Endothelial cell of umbilical vein (primary cell): ENCODE measurements at regions not wholly inside any gene's neighbourhood (a gene's known extent, or its start where the extent isn't known, plus 50 kb on each side); places are given as distances from the start of the nearest gene placed in this dataset.

ENCODE experiments used
- BruUV-seq: library from RNA; stranded (reverse); fragments of 400-500 nt; replicated peaks from 2 replicates; lab custom pipeline; 2021; lab: Mats Ljungman, UMichigan
- CTCF ChIA-PET: fragments of 300-600, 350-600 bp; sonication (Branson Sonifier 250); formaldehyde crosslinking; loops from one replicate; lab custom pipeline; 2021; ENCODE audit warnings: antibody characterized with exemption, inconsistent platforms; lab: Charles Lee
- POLR2A ChIA-PET: fragments of 300-600, 350-600 bp; sonication (Branson Sonifier 250); formaldehyde crosslinking; loops from one replicate; lab custom pipeline; 2021; ENCODE audit warnings: antibody characterized with exemption, inconsistent platforms; lab: Charles Lee
- DNase-seq: peaks from one replicate; pipeline ENCODE4 v3.0.0-alpha.2; 2011; ENCODE audit warnings: low read depth, low spot score
- FAIRE-seq: peaks from 2 replicates; lab custom pipeline; 2011; peaks lifted over from hg19 to GRCh38; lab: Jason Lieb, UNC
- H2AFZ ChIP-seq: 2 replicates; pipeline ENCODE4 v1.6.0; 2012; ENCODE audit warnings: low read depth, low read length, control low read depth, inconsistent platforms
- H3K27ac ChIP-seq: 2 replicates; pipeline ENCODE4 v1.5.1; 2011; ENCODE audit warnings: low read depth, mild to moderate bottlenecking, control low read depth, low read length, moderate library complexity; ENCODE audit not compliant: insufficient read depth
- H3K27me3 ChIP-seq, 2 experiments: 2 replicates each; pipeline versions ENCODE4 v1.6.0 to v1.6.1; 2011; ENCODE audit warnings: low read length in 2 of 2, mixed read lengths in 1 of 2; ENCODE audit not compliant: control insufficient read depth in 2 of 2, insufficient read depth in 2 of 2
- H3K36me3 ChIP-seq, 2 experiments: 2 replicates in 1 of 2; 3 replicates in 1 of 2; pipeline ENCODE4 v1.5.1; 2011; ENCODE audit warnings: low read length in 2 of 2, mild to moderate bottlenecking in 1 of 2, moderate library complexity in 1 of 2; ENCODE audit not compliant: control insufficient read depth in 2 of 2, insufficient read depth in 2 of 2; ENCODE audit errors: extremely low read depth in 1 of 2
- H3K4me1 ChIP-seq: 3 replicates; pipeline ENCODE4 v1.5.1; 2011; ENCODE audit warnings: mild to moderate bottlenecking, low read length; ENCODE audit not compliant: control insufficient read depth, insufficient read depth; ENCODE audit errors: extremely low read depth
- H3K4me2 ChIP-seq: 2 replicates; pipeline ENCODE4 v1.6.1; 2011; ENCODE audit warnings: low read length, control low read depth, mixed read lengths; ENCODE audit not compliant: insufficient read depth
- H3K4me3 ChIP-seq, 3 experiments: fragments of 200-600 bp in 1 of 3; sonication (generic), shearing (Covaris generic) in 1 of 3; replicated peaks in 1 of 3; 2 replicates each; pipeline ENCODE4 v1.5.1; 2011 to 2016; ENCODE audit warnings: control low read depth in 3 of 3, low read length in 3 of 3, mild to moderate bottlenecking in 2 of 3, inconsistent platforms in 1 of 3, low read depth in 1 of 3, moderate library complexity in 1 of 3; ENCODE audit not compliant: insufficient read depth in 1 of 3
- H3K79me2 ChIP-seq: 2 replicates; pipeline ENCODE4 v1.6.0; 2012; ENCODE audit warnings: low read length, inconsistent platforms; ENCODE audit not compliant: control insufficient read depth, insufficient read depth
- H3K9ac ChIP-seq: replicated peaks from 2 replicates; pipeline ENCODE3; 2011; ENCODE audit warnings: low read length, control low read depth; ENCODE audit not compliant: insufficient read depth; ENCODE audit errors: extremely low read depth
- H3K9me1 ChIP-seq: replicated peaks from 3 replicates; pipeline ENCODE4 v1.6.0; 2011; ENCODE audit warnings: mild to moderate bottlenecking, low read length; ENCODE audit not compliant: control insufficient read depth, insufficient read depth; ENCODE audit errors: extremely low read depth
- H3K9me3 ChIP-seq: replicated peaks from 2 replicates; pipeline ENCODE4 v1.5.1; 2012; ENCODE audit warnings: low read length, inconsistent platforms; ENCODE audit not compliant: control insufficient read depth, insufficient read depth
- H4K20me1 ChIP-seq: replicated peaks from 2 replicates; pipeline ENCODE3; 2011; ENCODE audit warnings: mild to moderate bottlenecking, low read length; ENCODE audit not compliant: control insufficient read depth, insufficient read depth; ENCODE audit errors: extremely low read depth
- EZH2 ChIP-seq: IDR thresholded peaks from 2 replicates; pipeline ENCODE4 v1.6.1; 2012; ENCODE audit warnings: borderline replicate concordance, low read depth, mild to moderate bottlenecking, moderate library complexity, low read length, inconsistent platforms; ENCODE audit not compliant: severe bottlenecking
- FOS ChIP-seq: IDR thresholded peaks from 2 replicates; pipeline ENCODE4 v1.6.1; 2011; ENCODE audit warnings: mild to moderate bottlenecking, low read length, moderate library complexity, borderline replicate concordance; ENCODE audit not compliant: insufficient read depth
- GATA2 ChIP-seq: IDR thresholded peaks from 2 replicates; pipeline ENCODE4 v1.7.0; 2011; ENCODE audit warnings: low read depth, mild to moderate bottlenecking, moderate library complexity, mixed read lengths, low read length; ENCODE audit not compliant: insufficient read length, insufficient read depth
- JUN ChIP-seq: IDR thresholded peaks from 2 replicates; pipeline ENCODE4 v1.6.1; 2011; ENCODE audit warnings: borderline replicate concordance, low read depth; ENCODE audit not compliant: insufficient read length, insufficient read depth
- MYC ChIP-seq: IDR thresholded peaks from one replicate; pipeline ENCODE4 v1.6.1; 2011; ENCODE audit warnings: mild to moderate bottlenecking, low read depth, low read length
- POLR2A ChIP-seq: IDR thresholded peaks from 2 replicates; pipeline ENCODE4 v1.6.1; 2012; ENCODE audit warnings: low read depth, mild to moderate bottlenecking, control low read depth, low read length
- POLR2AphosphoS5 ChIP-seq: IDR thresholded peaks from 2 replicates; pipeline ENCODE4 v1.6.1; 2012; ENCODE audit warnings: low read depth, mild to moderate bottlenecking, control low read depth, low read length, moderate library complexity; ENCODE audit not compliant: insufficient read depth
- dilution Hi-C: fragments of 300-500 bp; cut with MboI; formaldehyde crosslinking; loops from one replicate; pipeline ENCODE4 v1.15.0; 2019; ENCODE audit warnings: low sequenced_read_pairs; ENCODE audit not compliant: extremely low pct_ligation_motif_present
- intact Hi-C: fragments of 100-400 bp; cut with micrococcal nuclease; formaldehyde crosslinking; loops from one replicate; pipeline ENCODE4 v1.10.0; 2022
- TF ChIP-seq, protein P1 (sequence below): IDR thresholded peaks from 2 replicates; pipeline ENCODE4 v1.6.1; 2011; ENCODE audit not compliant: insufficient read depth, insufficient read length
- TF ChIP-seq, protein P2 (sequence below), 2 donors: IDR thresholded peaks; 1 replicate in 1 of 2; 2 replicates in 1 of 2; pipeline ENCODE4 v1.5.1; 2011; ENCODE audit warnings: low read length in 2 of 2, mild to moderate bottlenecking in 2 of 2, moderate library complexity in 2 of 2, control low read depth in 1 of 2, inconsistent platforms in 1 of 2, low read depth in 1 of 2; ENCODE audit not compliant: insufficient read depth in 1 of 2; ENCODE audit errors: extremely low read depth in 1 of 2

DNA sequence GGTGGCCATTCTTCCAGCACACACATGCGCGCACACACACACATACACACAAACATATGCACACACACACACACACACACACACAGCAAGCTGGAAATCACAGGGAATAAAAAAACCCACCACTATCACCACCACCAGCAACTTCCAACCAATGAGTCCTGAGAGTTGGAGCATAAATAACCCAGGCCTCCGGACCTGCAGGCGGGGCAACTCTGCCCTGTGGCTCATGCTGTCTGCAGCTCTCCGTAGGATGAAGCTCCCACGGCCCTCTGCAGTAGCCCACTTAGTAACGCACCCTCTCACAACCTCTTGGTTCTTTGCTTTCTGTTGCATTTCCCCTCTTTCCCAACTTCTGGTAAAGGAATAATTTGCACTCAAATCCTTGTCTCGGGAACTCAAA lies 275.2 kb downstream of the PREX1 start:
- Histone ChIP-seq H3K9me3 (no peaks in the 10 kb centered on the region), H3K79me2 (no peaks in the 10 kb centered on the region), H3K36me3 (no peaks in the 10 kb centered on the region), H3K27me3 (no peaks in the 10 kb centered on the region), H4K20me1 (no peaks in the 10 kb centered on the region), H3K27ac (no peak overlapping the region), H3K4me2 (no peak overlapping the region), H2AFZ (no peak overlapping the region), H3K9ac (no peak overlapping the region), H3K9me1 (no peaks in the 10 kb centered on the region), H3K4me3 (no peak overlapping the region), H3K4me1 (no peaks in the 10 kb centered on the region)
- TF ChIP-seq JUN (no peak), GATA2 (no peak), POLR2A (no peak), MYC (no peak), EZH2 (no peak), FOS (no peak), POLR2AphosphoS5 (no peak)
- TF ChIP-seq, protein P1, sequence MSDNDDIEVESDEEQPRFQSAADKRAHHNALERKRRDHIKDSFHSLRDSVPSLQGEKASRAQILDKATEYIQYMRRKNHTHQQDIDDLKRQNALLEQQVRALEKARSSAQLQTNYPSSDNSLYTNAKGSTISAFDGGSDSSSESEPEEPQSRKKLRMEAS: no peak
- TF ChIP-seq, protein P2, sequence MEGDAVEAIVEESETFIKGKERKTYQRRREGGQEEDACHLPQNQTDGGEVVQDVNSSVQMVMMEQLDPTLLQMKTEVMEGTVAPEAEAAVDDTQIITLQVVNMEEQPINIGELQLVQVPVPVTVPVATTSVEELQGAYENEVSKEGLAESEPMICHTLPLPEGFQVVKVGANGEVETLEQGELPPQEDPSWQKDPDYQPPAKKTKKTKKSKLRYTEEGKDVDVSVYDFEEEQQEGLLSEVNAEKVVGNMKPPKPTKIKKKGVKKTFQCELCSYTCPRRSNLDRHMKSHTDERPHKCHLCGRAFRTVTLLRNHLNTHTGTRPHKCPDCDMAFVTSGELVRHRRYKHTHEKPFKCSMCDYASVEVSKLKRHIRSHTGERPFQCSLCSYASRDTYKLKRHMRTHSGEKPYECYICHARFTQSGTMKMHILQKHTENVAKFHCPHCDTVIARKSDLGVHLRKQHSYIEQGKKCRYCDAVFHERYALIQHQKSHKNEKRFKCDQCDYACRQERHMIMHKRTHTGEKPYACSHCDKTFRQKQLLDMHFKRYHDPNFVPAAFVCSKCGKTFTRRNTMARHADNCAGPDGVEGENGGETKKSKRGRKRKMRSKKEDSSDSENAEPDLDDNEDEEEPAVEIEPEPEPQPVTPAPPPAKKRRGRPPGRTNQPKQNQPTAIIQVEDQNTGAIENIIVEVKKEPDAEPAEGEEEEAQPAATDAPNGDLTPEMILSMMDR (IDR thresholded peaks at IDR 0.05; ENCODE audit: extremely low read depth in 1 of 2, insufficient read depth in 1 of 2, low read depth in 1 of 2, low read length in 2 of 2): no peak
- no peak for FAIRE-seq
- dilution Hi-C loops (no loop called here), intact Hi-C loops (no loop called here)
- DNase-seq: no peak
- ChIA-PET CTCF (no interaction called here), POLR2A (no interaction called here)
- BruUV-seq: no TSS peak
